HEK293T (cell line): ENCODE measurements at regions not wholly inside any gene's neighbourhood (a gene's known extent, or its start where the extent isn't known, plus 50 kb on each side); places are given as distances from the start of the nearest gene placed in this dataset.

Experiments used
- CTCF ChIA-PET: fragments of 350-600 bp; formaldehyde crosslinking; extraction: SDS; loops from one replicate; lab custom pipeline; 2021; ENCODE audit warnings: antibody characterized with exemption, inconsistent platforms; lab: Yijun Ruan, JAX
- POLR2A ChIA-PET: fragments of 350-600 bp; formaldehyde crosslinking; extraction: SDS; loops from one replicate; lab custom pipeline; 2020; ENCODE audit warnings: antibody characterized with exemption, inconsistent platforms; lab: Yijun Ruan, JAX
- DNase-seq: peaks from one replicate; pipeline ENCODE4 v3.0.0; 2012; ENCODE audit warnings: mixed read lengths; ENCODE audit errors: extremely low spot score
- ARNT ChIP-seq: fragments of 450-650 bp; IDR thresholded peaks from 2 replicates; pipeline ENCODE4 v1.6.1; 2017; ENCODE audit warnings: mild to moderate bottlenecking
- BHLHE40 ChIP-seq: fragments of 450-650 bp; IDR thresholded peaks from 2 replicates; pipeline ENCODE4 v1.6.1; 2016; ENCODE audit warnings: mild to moderate bottlenecking, moderate library complexity, borderline replicate concordance
- CTBP1 ChIP-seq: fragments of 450-650 bp; IDR thresholded peaks from 2 replicates; pipeline ENCODE4 v1.6.1; 2016; ENCODE audit warnings: borderline replicate concordance
- ELF4 ChIP-seq: fragments of 450-650 bp; IDR thresholded peaks from 2 replicates; pipeline ENCODE4 v1.6.1; 2017; ENCODE audit warnings: antibody characterized with exemption
- FOXA1 ChIP-seq: fragments of 450-650 bp; IDR thresholded peaks from 2 replicates; pipeline ENCODE4 v1.6.1; 2016; ENCODE audit warnings: mild to moderate bottlenecking
- FOXK2 ChIP-seq: fragments of 450-650 bp; IDR thresholded peaks from 2 replicates; pipeline ENCODE4 v1.6.1; 2016; ENCODE audit warnings: mild to moderate bottlenecking
- FOXM1 ChIP-seq: fragments of 450-650 bp; IDR thresholded peaks from 2 replicates; pipeline ENCODE4 v1.6.1; 2017; ENCODE audit warnings: mild to moderate bottlenecking, borderline replicate concordance
- HDGF ChIP-seq: fragments of 450-650 bp; IDR thresholded peaks from 2 replicates; pipeline ENCODE4 v1.6.1; 2017; ENCODE audit warnings: antibody characterized with exemption, borderline replicate concordance
- L3MBTL2 ChIP-seq: fragments of 450-650 bp; conservative IDR thresholded peaks from 2 replicates; pipeline ENCODE4 v1.6.1; 2016; ENCODE audit warnings: mild to moderate bottlenecking
- LEF1 ChIP-seq: fragments of 450-650 bp; IDR thresholded peaks from 2 replicates; pipeline ENCODE4 v1.6.1; 2017; ENCODE audit warnings: mild to moderate bottlenecking, borderline replicate concordance
- NFRKB ChIP-seq: fragments of 450-650 bp; IDR thresholded peaks from 2 replicates; pipeline ENCODE4 v1.6.1; 2016; ENCODE audit warnings: mild to moderate bottlenecking, moderate library complexity
- SP1 ChIP-seq: fragments of 450-650 bp; IDR thresholded peaks from 2 replicates; pipeline ENCODE4 v1.6.1; 2017
- SUZ12 ChIP-seq: fragments of 450-650 bp; IDR thresholded peaks from 2 replicates; pipeline ENCODE4 v1.6.1; 2016; ENCODE audit warnings: mild to moderate bottlenecking
- TARDBP ChIP-seq: fragments of 450-650 bp; IDR thresholded peaks from 2 replicates; pipeline ENCODE4 v1.6.1; 2016
- ZNF384 ChIP-seq: fragments of 450-650 bp; IDR thresholded peaks from 2 replicates; pipeline ENCODE4 v1.6.1; 2016
- TF ChIP-seq, protein P1 (sequence below): fragments of 450-650 bp; IDR thresholded peaks from 2 replicates; pipeline ENCODE4 v1.6.1; 2016

DNA sequence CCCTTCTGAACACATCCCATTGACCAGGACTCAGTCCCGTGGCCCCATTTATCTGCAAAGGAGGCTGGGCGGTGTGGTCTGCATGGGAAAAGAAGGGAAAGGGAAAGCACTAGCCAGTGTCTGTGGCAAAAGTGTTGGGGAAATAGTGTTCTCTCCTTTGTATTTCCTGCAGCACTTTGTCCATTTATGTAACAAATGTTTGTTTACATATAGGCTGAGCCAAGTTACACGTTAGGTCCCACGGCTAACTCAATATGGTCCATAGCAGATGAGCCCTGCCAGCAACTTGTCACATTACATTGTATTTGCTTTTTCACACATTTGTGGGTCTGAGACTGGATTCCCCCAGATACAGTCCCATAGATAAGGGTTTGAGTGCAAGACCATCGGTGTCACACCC, 260.5 kb downstream of the MSX2 start:
- ChIA-PET POLR2A (no interaction called here), CTCF (no interaction called here)
- TF ChIP-seq ARNT (no peak), FOXM1 (no peak), FOXA1 (no peak), FOXK2 (no peak), HDGF (no peak), LEF1 (no peak), SP1 (no peak), BHLHE40 (no peak), CTBP1 (no peak), SUZ12 (no peak)
- no peak for DNase-seq

DNA sequence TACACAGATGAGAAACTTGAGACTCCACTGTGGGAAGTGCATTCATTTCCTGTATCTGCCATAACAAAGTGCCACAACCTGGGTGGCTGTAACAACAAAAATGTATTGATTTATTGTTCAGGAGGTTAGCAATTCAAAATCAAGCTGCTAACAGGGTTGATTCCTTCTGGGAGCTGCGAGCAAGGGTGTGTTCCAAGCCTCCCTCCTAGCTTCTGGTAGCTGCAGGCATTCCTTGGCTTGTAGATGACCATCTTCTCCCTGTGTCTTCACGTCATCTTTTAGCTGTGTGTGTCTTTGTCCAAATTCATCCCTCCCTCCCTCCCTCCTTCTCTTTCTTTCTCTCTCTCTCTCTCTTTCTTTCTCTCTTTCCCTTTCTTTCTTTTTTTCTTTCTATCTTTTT, 258.1 kb downstream of the MSX2 start:
- ChIA-PET POLR2A (no interaction called here), CTCF (no interaction called here)
- no peak for TF ChIP-seq SP1
- no peak for TF ChIP-seq CTBP1
- TF ChIP-seq FOXA1 = no peak
- no peak for TF ChIP-seq NFRKB
- no peak for TF ChIP-seq ARNT
- TF ChIP-seq SUZ12 = no peak
- TF ChIP-seq LEF1 = no peak
- TF ChIP-seq HDGF = no peak
- TF ChIP-seq L3MBTL2 = no peak
- no peak for TF ChIP-seq BHLHE40
- TF ChIP-seq, protein P1, sequence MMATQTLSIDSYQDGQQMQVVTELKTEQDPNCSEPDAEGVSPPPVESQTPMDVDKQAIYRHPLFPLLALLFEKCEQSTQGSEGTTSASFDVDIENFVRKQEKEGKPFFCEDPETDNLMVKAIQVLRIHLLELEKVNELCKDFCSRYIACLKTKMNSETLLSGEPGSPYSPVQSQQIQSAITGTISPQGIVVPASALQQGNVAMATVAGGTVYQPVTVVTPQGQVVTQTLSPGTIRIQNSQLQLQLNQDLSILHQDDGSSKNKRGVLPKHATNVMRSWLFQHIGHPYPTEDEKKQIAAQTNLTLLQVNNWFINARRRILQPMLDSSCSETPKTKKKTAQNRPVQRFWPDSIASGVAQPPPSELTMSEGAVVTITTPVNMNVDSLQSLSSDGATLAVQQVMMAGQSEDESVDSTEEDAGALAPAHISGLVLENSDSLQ = no peak
- TF ChIP-seq FOXM1 = no peak
- DNase-seq = no peak

DNA sequence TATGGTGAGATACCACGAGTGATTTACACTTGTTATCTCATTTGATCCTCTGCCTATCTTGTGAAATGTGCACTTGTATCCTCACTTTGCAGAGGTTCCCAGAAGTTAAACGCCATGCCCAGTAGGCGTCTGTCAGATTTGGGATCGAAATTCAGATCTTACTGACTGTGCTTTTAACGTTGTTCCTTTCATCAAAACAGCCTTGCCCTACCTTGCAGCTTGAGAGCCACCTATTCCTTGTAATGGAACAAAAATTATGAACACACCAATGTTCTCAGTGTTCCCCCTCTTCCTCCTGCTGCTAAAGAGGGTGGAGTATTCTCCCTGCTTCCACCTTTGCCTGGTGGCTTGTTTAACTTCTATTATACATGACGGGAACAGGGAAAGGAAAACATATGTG, 257.0 kb downstream of the MSX2 start:
- POLR2A ChIA-PET = no interaction called here
- DNase-seq = no peak
- TF ChIP-seq SP1 (no peak), FOXM1 (no peak), ZNF384 (no peak), FOXA1 (no peak), ELF4 (no peak), FOXK2 (no peak)
- CTCF ChIA-PET = interaction anchor here (1.0 kb wide), 1 partner anchor 483 kb away, joined by 3 read pairs; no protein-coding TSS in a partner anchor

DNA sequence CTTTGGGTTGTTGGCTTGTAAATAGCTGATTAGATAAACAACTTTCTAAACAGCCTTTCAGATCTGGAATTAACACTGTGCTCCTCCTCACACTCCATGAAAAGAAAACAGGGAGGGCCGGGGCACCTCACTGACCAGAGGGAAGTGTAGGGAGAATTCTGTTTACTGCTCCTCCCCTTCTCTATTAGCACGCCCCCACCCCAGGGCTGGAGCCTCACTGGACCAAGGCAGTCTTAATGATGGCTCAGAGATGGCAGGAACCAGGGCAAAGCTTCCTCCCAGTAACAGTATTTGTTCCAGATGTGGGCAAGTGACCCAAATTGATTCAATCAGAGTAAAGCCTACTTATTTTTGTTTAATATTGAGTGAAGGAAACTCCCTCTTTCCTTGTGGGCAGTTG, 256.6 kb downstream of the MSX2 start:
- POLR2A ChIA-PET = no interaction called here
- TF ChIP-seq LEF1 (no peak), ELF4 (no peak), CTBP1 (no peak), L3MBTL2 (no peak), FOXA1 (no peak), FOXK2 (no peak), SUZ12 (no peak), FOXM1 (no peak), BHLHE40 (no peak), TARDBP (no peak), NFRKB (no peak), HDGF (no peak), SP1 (no peak), ZNF384 (no peak), ARNT (no peak)
- TF ChIP-seq, protein P1 = no peak
- CTCF ChIA-PET = no interaction called here
- no peak for DNase-seq

DNA sequence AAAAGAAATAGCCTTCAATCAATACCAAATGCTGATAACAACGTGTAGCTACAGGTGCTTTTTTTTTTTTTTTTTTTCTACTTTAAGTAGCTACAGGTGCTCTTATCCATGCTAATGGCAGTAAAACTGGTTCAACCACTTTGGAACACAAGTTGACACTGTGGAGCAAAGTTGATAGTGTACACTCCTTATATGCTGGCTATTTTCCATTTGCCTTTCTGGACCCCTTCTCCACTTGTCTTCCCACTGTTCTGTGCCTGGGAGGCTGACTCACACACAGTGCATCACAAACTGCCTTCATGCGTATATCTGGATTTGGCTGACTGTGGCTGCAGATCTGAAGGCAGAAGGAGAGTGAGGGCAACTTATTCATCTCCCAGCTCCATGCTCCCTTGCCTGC, 247.9 kb downstream of the MSX2 start:
- CTCF ChIA-PET = no interaction called here
- POLR2A ChIA-PET = no interaction called here
- TF ChIP-seq SP1 (no peak), HDGF (no peak), CTBP1 (no peak), ELF4 (no peak), LEF1 (no peak), FOXA1 (no peak), ZNF384 (no peak), SUZ12 (no peak), ARNT (no peak), NFRKB (no peak), FOXM1 (no peak), L3MBTL2 (no peak)
- TF ChIP-seq, protein P1 = no peak
- DNase-seq = no peak

DNA sequence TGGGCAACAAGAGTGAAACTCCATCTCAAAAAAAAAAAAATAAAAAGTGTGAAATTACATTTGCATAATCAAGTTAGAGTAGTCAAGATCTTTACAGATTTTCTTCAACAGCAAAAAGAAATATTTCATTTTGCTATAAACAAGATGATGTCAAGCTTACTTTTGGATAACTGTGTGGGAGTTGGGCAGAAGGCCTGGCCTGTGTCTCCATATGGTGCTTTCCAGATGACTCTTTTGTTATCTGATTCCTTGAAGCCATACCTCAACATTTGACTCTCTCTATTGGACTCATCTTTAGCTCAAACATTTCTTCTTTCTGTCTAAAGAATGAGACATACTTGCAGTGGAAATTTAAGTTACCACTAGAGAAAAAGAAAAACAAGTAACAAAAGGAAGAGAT, 246.8 kb downstream of the MSX2 start:
- ChIA-PET POLR2A (no interaction called here), CTCF (no interaction called here)
- no peak for DNase-seq
- no peak for TF ChIP-seq LEF1
- no peak for TF ChIP-seq FOXM1
- no peak for TF ChIP-seq L3MBTL2
- no peak for TF ChIP-seq FOXA1
- no peak for TF ChIP-seq NFRKB
- no peak for TF ChIP-seq ELF4
- TF ChIP-seq FOXK2 = no peak
- no peak for TF ChIP-seq TARDBP
- TF ChIP-seq SUZ12 = no peak
- no peak for TF ChIP-seq ZNF384
- TF ChIP-seq CTBP1 = no peak
- TF ChIP-seq ARNT = no peak
- no peak for TF ChIP-seq BHLHE40
- no peak for TF ChIP-seq SP1
- TF ChIP-seq, protein P1 = no peak
- no peak for TF ChIP-seq HDGF
